ENCODE measurements at regions not wholly inside any gene's neighbourhood (a gene's known extent, or its start where the extent isn't known, plus 50 kb on each side); places are given as distances from the start of the nearest gene placed in this dataset.

- no peaks in the 10 kb centered on the region for H3K4me1 ChIP-seq
- ATAC-seq, result no peak
- TF ChIP-seq POLR2A (IDR thresholded peaks at IDR 0.05) (no peak), CTCF (IDR thresholded peaks at IDR 0.05) (no peak)
- H3K27me3 ChIP-seq, result no peaks in the 10 kb centered on the region
- H3K4me3 ChIP-seq, result no peak overlapping the region
- no peaks in the 10 kb centered on the region for H3K36me3 ChIP-seq
- no peak overlapping the region for H3K27ac ChIP-seq
- WGBS (ENCODE audit: insufficient coverage, low coverage, low lambda C conversion rate, missing lambda C conversion rate), result 60% methylated on average over 2 of the region's 3 CpGs
- intact Hi-C loops (cut with DNase I), result no loop called here
- DNase-seq, result no peak
- no peaks in the 10 kb centered on the region for H3K9me3 ChIP-seq
Measured at GRCh38 chr11:133713406-133713805, 131.9 kb downstream of the SPATA19 start.

GRCh38 chr11:133712051-133712560, 133.2 kb downstream of the SPATA19 start:
- intact Hi-C loops (cut with DNase I), result no loop called here
- 4% methylated on average over 4 of the region's 4 CpGs for WGBS (ENCODE audit: insufficient coverage, low coverage, low lambda C conversion rate, missing lambda C conversion rate)
- no peak for DNase-seq
- TF ChIP-seq POLR2A (IDR thresholded peaks at IDR 0.05) (no peak), CTCF (IDR thresholded peaks at IDR 0.05) (no peak)
- Histone ChIP-seq H3K4me1 (no peaks in the 10 kb centered on the region), H3K9me3 (no peaks in the 10 kb centered on the region), H3K27me3 (no peaks in the 10 kb centered on the region), H3K36me3 (no peaks in the 10 kb centered on the region), H3K27ac (no peak overlapping the region), H3K4me3 (no peak overlapping the region)
- ATAC-seq, result no peak

- TF ChIP-seq CTCF (IDR thresholded peaks at IDR 0.05) (no peak), POLR2A (IDR thresholded peaks at IDR 0.05) (no peak)
- DNase-seq (no peak), ATAC-seq (no peak)
- no peaks in the 10 kb centered on the region for H3K36me3 ChIP-seq
- intact Hi-C loops (cut with DNase I), result no loop called here
- H3K27me3 ChIP-seq, result no peaks in the 10 kb centered on the region
- H3K9me3 ChIP-seq, result no peaks in the 10 kb centered on the region
- no peak overlapping the region for H3K4me3 ChIP-seq
- WGBS (ENCODE audit: insufficient coverage, low coverage, low lambda C conversion rate, missing lambda C conversion rate), result 22% methylated on average over 4 of the region's 4 CpGs
- H3K27ac ChIP-seq, result no peak overlapping the region
- H3K4me1 ChIP-seq, result no peaks in the 10 kb centered on the region
Measured at GRCh38 chr11:133711545-133711944, 133.8 kb downstream of the SPATA19 start.

GRCh38 chr11:133710681-133711240, 134.6 kb downstream of the SPATA19 start:
- WGBS (ENCODE audit: insufficient coverage, low coverage, low lambda C conversion rate, missing lambda C conversion rate), result 39% methylated on average over 4 of the region's 4 CpGs
- no peaks in the 10 kb centered on the region for H3K36me3 ChIP-seq
- DNase-seq (no peak), ATAC-seq (no peak)
- no peaks in the 10 kb centered on the region for H3K9me3 ChIP-seq
- intact Hi-C loops (cut with DNase I), result no loop called here
- no peak overlapping the region for H3K4me3 ChIP-seq
- H3K4me1 ChIP-seq, result no peaks in the 10 kb centered on the region
- no peak for TF ChIP-seq CTCF (IDR thresholded peaks at IDR 0.05)
- no peak for TF ChIP-seq POLR2A (IDR thresholded peaks at IDR 0.05)
- H3K27ac ChIP-seq, result no peak overlapping the region
- H3K27me3 ChIP-seq, result no peaks in the 10 kb centered on the region

- intact Hi-C loops (cut with DNase I), result no loop called here
- no peak overlapping the region for H3K4me3 ChIP-seq
- no peaks in the 10 kb centered on the region for H3K9me3 ChIP-seq
- H3K27ac ChIP-seq, result no peak overlapping the region
- H3K4me1 ChIP-seq, result no peaks in the 10 kb centered on the region
- DNase-seq (no peak), ATAC-seq (no peak)
- no peak for TF ChIP-seq CTCF (IDR thresholded peaks at IDR 0.05)
- H3K36me3 ChIP-seq, result no peaks in the 10 kb centered on the region
- H3K27me3 ChIP-seq, result no peaks in the 10 kb centered on the region
- 56% methylated on average over 3 of the region's 3 CpGs for WGBS (ENCODE audit: insufficient coverage, low coverage, low lambda C conversion rate, missing lambda C conversion rate)
Measured at GRCh38 chr11:133710241-133710640, 135.1 kb downstream of the SPATA19 start.

Measured in right lobe of liver (tissue), 6 donors.